ENCODE measurements at regions not wholly inside any gene's neighbourhood (a gene's known extent, or its start where the extent isn't known, plus 50 kb on each side); places are given as distances from the start of the nearest gene placed in this dataset.
"Not testable (repeated sequence)": the region's sequence is repeated elsewhere in the genome, so short reads cannot be mapped to it uniquely, and the experiment has no call there.

- no peak for TF ChIP-seq CTCF (conservative IDR thresholded peaks at IDR 0.05; ENCODE audit: low read depth, low read length)
- DNase-seq (ENCODE audit: low read depth): no peak
- H3K4me3 ChIP-seq (ENCODE audit: low read depth, low read length): no peak overlapping the region
Observed at GRCh38 chr5:118076490-118076889, 911.9 kb downstream of the DTWD2 start.

- H3K4me3 ChIP-seq (ENCODE audit: low read depth, low read length): no peak overlapping the region
- TF ChIP-seq CTCF (conservative IDR thresholded peaks at IDR 0.05; ENCODE audit: low read depth, low read length): no peak
- no peak for DNase-seq (ENCODE audit: low read depth)
Observed at GRCh38 chr5:118070041-118070440, 918.3 kb downstream of the DTWD2 start.

GRCh38 chr5:118069452-118069851, 918.9 kb downstream of the DTWD2 start:
- no peak for TF ChIP-seq CTCF (conservative IDR thresholded peaks at IDR 0.05; ENCODE audit: low read depth, low read length)
- no peak overlapping the region for H3K4me3 ChIP-seq (ENCODE audit: low read depth, low read length)
- DNase-seq (ENCODE audit: low read depth): peak; percentile 33

GRCh38 chr5:118068886-118069285, 919.5 kb downstream of the DTWD2 start:
- no peak overlapping the region for H3K4me3 ChIP-seq (ENCODE audit: low read depth, low read length)
- DNase-seq (ENCODE audit: low read depth): no peak
- TF ChIP-seq CTCF (conservative IDR thresholded peaks at IDR 0.05; ENCODE audit: low read depth, low read length): no peak

GRCh38 chr5:118063836-118064235, 924.5 kb downstream of the DTWD2 start:
- not testable (repeated sequence) for DNase-seq (ENCODE audit: low read depth); H3K4me3 ChIP-seq (ENCODE audit: low read depth, low read length)

GRCh38 chr5:118060833-118061232, 927.5 kb downstream of the DTWD2 start:
- no peak overlapping the region for H3K4me3 ChIP-seq (ENCODE audit: low read depth, low read length)
- no peak for DNase-seq (ENCODE audit: low read depth)
- TF ChIP-seq CTCF (conservative IDR thresholded peaks at IDR 0.05; ENCODE audit: low read depth, low read length): peak; percentile 61

GRCh38 chr5:118052503-118052902, 935.8 kb downstream of the DTWD2 start:
- DNase-seq (ENCODE audit: low read depth): no peak
- TF ChIP-seq CTCF (conservative IDR thresholded peaks at IDR 0.05; ENCODE audit: low read depth, low read length): no peak
- no peak overlapping the region for H3K4me3 ChIP-seq (ENCODE audit: low read depth, low read length)

GRCh38 chr5:118044169-118044568, 944.2 kb downstream of the DTWD2 start:
- no peak for TF ChIP-seq CTCF (conservative IDR thresholded peaks at IDR 0.05; ENCODE audit: low read depth, low read length)
- no peak overlapping the region for H3K4me3 ChIP-seq (ENCODE audit: low read depth, low read length)
- DNase-seq (ENCODE audit: low read depth): no peak
